ENCODE measurements at regions not wholly inside any gene's neighbourhood (a gene's known extent, or its start where the extent isn't known, plus 50 kb on each side); places are given as distances from the start of the nearest gene placed in this dataset.

GRCh38 chr4:8697826-8698225 is 105.3 kb downstream of the CPZ start:
- DNase-seq, result no peak

GRCh38 chr4:8696369-8697127 is 104.0 kb downstream of the CPZ start:
- DNase-seq, result no peak

- no peak for DNase-seq
Measured at GRCh38 chr4:8695237-8696219, 103.0 kb downstream of the CPZ start.

GRCh38 chr4:8694651-8695151 is 102.1 kb downstream of the CPZ start:
- peak; percentile 11 for DNase-seq

- DNase-seq, result no peak
Measured at GRCh38 chr4:8694226-8694625, 101.7 kb downstream of the CPZ start.

GRCh38 chr4:8691151-8691775 is 98.7 kb downstream of the CPZ start:
- no peak for DNase-seq

- DNase-seq, result peak; percentile 8
Measured at GRCh38 chr4:8690216-8691150, 97.9 kb downstream of the CPZ start.

- peak; percentile 5 for DNase-seq
Measured at GRCh38 chr4:8689741-8690140, 97.2 kb downstream of the CPZ start.

GRCh38 chr4:8688908-8689445 is 96.4 kb downstream of the CPZ start:
- DNase-seq, result no peak

- no peak for DNase-seq
Measured at GRCh38 chr4:8688041-8688907, 95.7 kb downstream of the CPZ start.

- no peak for DNase-seq
Measured at GRCh38 chr4:8687083-8687482, 94.5 kb downstream of the CPZ start.

- DNase-seq, result no peak
Measured at GRCh38 chr4:8685831-8686230, 93.3 kb downstream of the CPZ start.

- no peak for DNase-seq
Measured at GRCh38 chr4:8683462-8683861, 90.9 kb downstream of the CPZ start.

GRCh38 chr4:8682725-8683124 is 90.2 kb downstream of the CPZ start:
- DNase-seq, result no peak

- no peak for DNase-seq
Measured at GRCh38 chr4:8682296-8682695, 89.7 kb downstream of the CPZ start.

- DNase-seq, result no peak
Measured at GRCh38 chr4:8681391-8681790, 88.8 kb downstream of the CPZ start.

- DNase-seq, result no peak
Measured at GRCh38 chr4:8679032-8679431, 86.5 kb downstream of the CPZ start.

- DNase-seq, result no peak
Measured at GRCh38 chr4:8676676-8677075, 84.1 kb downstream of the CPZ start.

GRCh38 chr4:8675906-8676305 is 83.3 kb downstream of the CPZ start:
- DNase-seq, result no peak

GRCh38 chr4:8675383-8675782 is 82.8 kb downstream of the CPZ start:
- peak; percentile 43 for DNase-seq

Data from right hindlimb (tissue), 1 donor.